Ovary (tissue), 7 donors: ENCODE measurements at regions not wholly inside any gene's neighbourhood (a gene's known extent, or its start where the extent isn't known, plus 50 kb on each side); places are given as distances from the start of the nearest gene placed in this dataset.

Source experiments
- DNase-seq, 5 donors: peaks; one replicate each; pipeline ENCODE4 v3.0.0-alpha.2; 2019 to 2020
- H3K27ac ChIP-seq, 2 donors: fragments of 200-600 bp; one replicate each; pipeline versions ENCODE4 v1.5.1 to v1.8.0; 2019 to 2022
- H3K27me3 ChIP-seq: fragments of 200-600 bp; one replicate; pipeline ENCODE4 v1.8.0; 2022
- H3K36me3 ChIP-seq: fragments of 200-600 bp; sonication (generic); one replicate; pipeline ENCODE4 v1.5.1; 2019
- H3K4me1 ChIP-seq: one replicate; pipeline ENCODE4 v1.8.1; 2013; ENCODE audit warnings: mild to moderate bottlenecking, moderate library complexity; ENCODE audit not compliant: insufficient read depth
- H3K4me3 ChIP-seq: fragments of 200-600 bp; sonication (generic); one replicate; pipeline ENCODE4 v1.5.1; 2017
- H3K9me3 ChIP-seq, 2 donors: fragments of 200-600 bp in 1 of 2; sonication (generic) in 1 of 2; one replicate each; pipeline versions ENCODE4 v1.5.1 to v1.8.1; 2013 to 2019; ENCODE audit warnings: mild to moderate bottlenecking in 1 of 2, moderate library complexity in 1 of 2
- EP300 ChIP-seq: sonication (generic); formaldehyde crosslinking; IDR thresholded peaks from one replicate; pipeline ENCODE4 v1.6.1; 2017; ENCODE audit warnings: antibody characterized with exemption
- POLR2A ChIP-seq: fragments of 450-650 bp; IDR thresholded peaks from one replicate; pipeline ENCODE4 v1.6.1; 2017; ENCODE audit warnings: antibody characterized with exemption, mild to moderate bottlenecking, moderate library complexity
- WGBS, 3 donors: extraction: QIAGEN DNeasy Blood & Tissue Kit in 1 of 3; methylation state at CpG; one replicate each; pipeline versions ENCODE4 v1.1.5 to v1.1.7; 2013 to 2017; 5-methylcytosine and 5-hydroxymethylcytosine counted together
- intact Hi-C, 4 donors: fragments of 100-400 bp; cut with DNase I; formaldehyde crosslinking; loops; one replicate each; pipeline versions ENCODE4 v1.11.0 to v1.15.1; 2022 to 2023
- TF ChIP-seq, protein P1 (sequence below), 3 donors: fragments of 450-650 bp in 2 of 3; fragments of 200-600 bp in 1 of 3; IDR thresholded peaks; one replicate each; pipeline versions ENCODE4 v1.5.1 to v1.8.0; 2016 to 2022; ENCODE audit warnings: antibody characterized with exemption in 3 of 3, mild to moderate bottlenecking in 1 of 3
- donor health status: DM: no; HTN: no; CAD: no; lungs with moderate emphysema.
- donor health status: DM: no; HTN: no; CAD: no.
- donor health status: Bipolar disorder and iron deficiency.
- donor health status: DM: no; HTN: no; CAD: no.
- donor health status: DM: yes; HTN: yes; CAD: no.

- WGBS, 3 donors = 6 to 25% (median 17%) methylated on average over 1 of the region's 1 CpG
- no peaks in the 10 kb centered on the region for H3K27me3 ChIP-seq
- H3K4me3 ChIP-seq = no peak overlapping the region
- TF ChIP-seq, protein P1, sequence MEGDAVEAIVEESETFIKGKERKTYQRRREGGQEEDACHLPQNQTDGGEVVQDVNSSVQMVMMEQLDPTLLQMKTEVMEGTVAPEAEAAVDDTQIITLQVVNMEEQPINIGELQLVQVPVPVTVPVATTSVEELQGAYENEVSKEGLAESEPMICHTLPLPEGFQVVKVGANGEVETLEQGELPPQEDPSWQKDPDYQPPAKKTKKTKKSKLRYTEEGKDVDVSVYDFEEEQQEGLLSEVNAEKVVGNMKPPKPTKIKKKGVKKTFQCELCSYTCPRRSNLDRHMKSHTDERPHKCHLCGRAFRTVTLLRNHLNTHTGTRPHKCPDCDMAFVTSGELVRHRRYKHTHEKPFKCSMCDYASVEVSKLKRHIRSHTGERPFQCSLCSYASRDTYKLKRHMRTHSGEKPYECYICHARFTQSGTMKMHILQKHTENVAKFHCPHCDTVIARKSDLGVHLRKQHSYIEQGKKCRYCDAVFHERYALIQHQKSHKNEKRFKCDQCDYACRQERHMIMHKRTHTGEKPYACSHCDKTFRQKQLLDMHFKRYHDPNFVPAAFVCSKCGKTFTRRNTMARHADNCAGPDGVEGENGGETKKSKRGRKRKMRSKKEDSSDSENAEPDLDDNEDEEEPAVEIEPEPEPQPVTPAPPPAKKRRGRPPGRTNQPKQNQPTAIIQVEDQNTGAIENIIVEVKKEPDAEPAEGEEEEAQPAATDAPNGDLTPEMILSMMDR (IDR thresholded peaks at IDR 0.05) = no peak
- peak; percentile 61 for TF ChIP-seq EP300
- peaks cover 6% of the 10 kb centered on the region for H3K4me1 ChIP-seq
- no peaks in the 10 kb centered on the region for H3K9me3 ChIP-seq
- intact Hi-C loops = loop anchor here in 1 of 4 donors (10.0 kb wide), 1 partner anchor 182 kb away; no protein-coding TSS in a partner anchor
- peak in 1 of 5 donors; percentile 45 for DNase-seq
- H3K36me3 ChIP-seq = no peaks in the 10 kb centered on the region
- H3K27ac ChIP-seq = no peak overlapping the region
Observed at GRCh38 chr4:53676402-53676871, 85.2 kb upstream of the LNX1 start.

DNA sequence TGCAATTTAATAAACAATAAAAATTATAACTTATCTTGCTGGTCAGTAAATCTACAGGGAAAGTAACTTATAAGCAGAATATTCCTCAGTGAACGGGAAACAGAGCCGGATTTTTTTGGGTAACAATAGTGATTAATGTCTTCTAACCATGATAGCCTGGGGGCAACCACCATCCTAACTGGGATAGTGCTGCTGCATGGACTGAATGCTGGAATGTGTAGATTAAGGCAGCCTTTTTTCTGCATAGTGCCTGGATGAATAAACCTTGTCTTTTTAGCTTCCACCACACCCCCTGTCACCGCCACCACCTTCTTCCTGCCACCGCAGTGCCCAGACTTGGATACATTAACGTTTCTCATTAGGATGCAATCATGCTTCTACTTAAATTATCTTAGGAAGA is 83.6 kb upstream of the LNX1 start:
- Histone ChIP-seq H3K36me3 (no peaks in the 10 kb centered on the region), H3K27me3 (no peaks in the 10 kb centered on the region), H3K9me3 (no peaks in the 10 kb centered on the region), H3K4me3 (no peak overlapping the region), H3K4me1 (peaks cover 6% of the 10 kb centered on the region), H3K27ac (no peak overlapping the region)
- TF ChIP-seq EP300 (no peak), POLR2A (no peak)
- TF ChIP-seq, protein P1 (IDR thresholded peaks at IDR 0.05) = no peak
- intact Hi-C loops = loop anchor here in 1 of 4 donors (10.0 kb wide), 1 partner anchor 180 kb away; no protein-coding TSS in a partner anchor
- DNase-seq = no peak
- WGBS, 3 donors = 81 to 90% (median 89%) methylated on average over 5 of the region's 5 CpGs

DNA sequence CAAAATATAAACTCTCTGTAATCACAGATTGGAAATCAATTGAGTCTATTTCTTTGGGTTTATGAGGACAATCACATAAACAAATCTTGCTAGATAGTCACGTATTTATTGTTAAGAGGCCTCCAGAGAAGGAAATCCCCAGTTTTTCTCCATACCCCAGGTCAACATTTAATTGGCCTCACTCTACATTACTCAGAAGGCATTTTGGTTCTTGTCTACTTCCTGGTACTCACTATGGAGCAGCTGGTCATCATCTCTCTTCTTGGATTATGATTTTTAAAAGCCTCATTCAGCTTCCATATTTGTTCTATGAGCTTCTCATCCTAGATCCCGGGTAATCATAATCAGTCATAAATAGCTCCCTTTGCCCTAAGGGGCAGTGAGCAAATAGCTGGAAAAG is 81.6 kb upstream of the LNX1 start:
- Histone ChIP-seq H3K9me3 (no peaks in the 10 kb centered on the region), H3K4me3 (no peak overlapping the region), H3K27me3 (no peaks in the 10 kb centered on the region), H3K4me1 (peaks cover 6% of the 10 kb centered on the region), H3K27ac (no peak overlapping the region), H3K36me3 (no peaks in the 10 kb centered on the region)
- TF ChIP-seq EP300 = no peak
- TF ChIP-seq, protein P1 (IDR thresholded peaks at IDR 0.05) = no peak
- no peak for TF ChIP-seq POLR2A
- intact Hi-C loops = loop anchor here in 1 of 4 donors (10.0 kb wide), 1 partner anchor 178 kb away; no protein-coding TSS in a partner anchor
- WGBS, 3 donors = 95% methylated on average over 2 of the region's 2 CpGs
- no peak for DNase-seq

DNA sequence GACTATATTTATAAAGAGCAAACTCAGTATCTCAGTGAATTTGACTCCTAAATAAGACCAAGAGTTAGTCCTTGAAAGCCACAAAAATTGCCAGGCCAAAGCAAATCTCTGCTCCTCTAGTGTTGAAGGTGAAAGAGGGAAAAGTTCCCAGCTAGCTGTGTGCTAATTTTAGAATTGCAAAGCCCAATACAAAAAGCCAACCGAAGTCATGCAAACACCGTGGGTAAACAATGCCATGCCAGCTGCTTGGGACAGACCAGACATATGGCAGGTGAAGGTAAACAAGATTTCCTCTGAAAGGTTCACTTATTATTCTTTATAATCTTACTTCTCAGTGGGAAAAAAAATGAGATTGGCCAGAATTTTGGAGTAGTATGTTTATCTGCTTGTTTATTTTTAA is 80.5 kb upstream of the LNX1 start:
- no peak for TF ChIP-seq EP300
- TF ChIP-seq POLR2A = no peak
- TF ChIP-seq, protein P1 (IDR thresholded peaks at IDR 0.05) = no peak
- Histone ChIP-seq H3K36me3 (no peaks in the 10 kb centered on the region), H3K4me1 (peaks cover 4% of the 10 kb centered on the region), H3K9me3 (no peaks in the 10 kb centered on the region), H3K4me3 (no peak overlapping the region), H3K27me3 (no peaks in the 10 kb centered on the region), H3K27ac (no peak overlapping the region)
- 9 to 31% (median 13%) methylated on average over 2 of the region's 2 CpGs for WGBS, 3 donors
- intact Hi-C loops = loop anchor here in 1 of 4 donors (10.0 kb wide), 1 partner anchor 177 kb away; no protein-coding TSS in a partner anchor
- DNase-seq = no peak
